ENCODE measurements at regions not wholly inside any gene's neighbourhood (a gene's known extent, or its start where the extent isn't known, plus 50 kb on each side); places are given as distances from the start of the nearest gene placed in this dataset.

- ATAC-seq (replicated peaks in 1 of 2) (peak in 1 of 2 donors; percentile 59), DNase-seq (no peak)
- no peaks in the 10 kb centered on the region for H3K36me3 Mint-ChIP-seq (ENCODE audit: insufficient read depth in 2 of 2)
- H3K9me3 Mint-ChIP-seq: peaks cover 0 to 3% of the 10 kb centered on the region in 2 donors
- peaks cover 29% of the 10 kb centered on the region for H3K27me3 Mint-ChIP-seq (ENCODE audit: low read depth)
- peaks cover 8% of the 10 kb centered on the region for H3K4me1 Mint-ChIP-seq (ENCODE audit: low read depth)
- no peak overlapping the region for H3K4me3 Mint-ChIP-seq
- H3K27ac Mint-ChIP-seq: no peak overlapping the region
Measured at GRCh38 chr7:22896917-22897316, 74.3 kb upstream of the TOMM7 start.

GRCh38 chr7:22895828-22896165, 73.1 kb upstream of the TOMM7 start:
- H3K27me3 Mint-ChIP-seq (ENCODE audit: low read depth): peaks cover 29% of the 10 kb centered on the region

GRCh38 chr7:22895140-22895827, 72.6 kb upstream of the TOMM7 start:
- H3K27me3 Mint-ChIP-seq (ENCODE audit: low read depth): peaks cover 29% of the 10 kb centered on the region
- no peaks in the 10 kb centered on the region for H3K36me3 Mint-ChIP-seq (ENCODE audit: insufficient read depth in 2 of 2)
- H3K27ac Mint-ChIP-seq: no peak overlapping the region
- H3K9me3 Mint-ChIP-seq: peaks cover 0 to 3% of the 10 kb centered on the region in 2 donors
- peaks cover 8% of the 10 kb centered on the region for H3K4me1 Mint-ChIP-seq (ENCODE audit: low read depth)
- H3K4me3 Mint-ChIP-seq: no peak overlapping the region
- no peak for ATAC-seq (replicated peaks in 1 of 2)
- DNase-seq: no peak

More at GRCh38 chr7:22895828-22896165, 73.1 kb upstream of the TOMM7 start:
- Mint-ChIP-seq H3K27ac (no peak overlapping the region), H3K4me3 (no peak overlapping the region), H3K36me3 (ENCODE audit: insufficient read depth in 2 of 2) (no peaks in the 10 kb centered on the region), H3K4me1 (ENCODE audit: low read depth) (peaks cover 8% of the 10 kb centered on the region), H3K9me3 (peaks cover 0 to 3% of the 10 kb centered on the region in 2 donors)
- DNase-seq: no peak
- no peak for ATAC-seq (replicated peaks in 1 of 2)

- DNase-seq (no peak), ATAC-seq (replicated peaks in 1 of 2) (no peak)
- H3K4me1 Mint-ChIP-seq (ENCODE audit: low read depth): peaks cover 8% of the 10 kb centered on the region
- no peaks in the 10 kb centered on the region for H3K36me3 Mint-ChIP-seq (ENCODE audit: insufficient read depth in 2 of 2)
- no peak overlapping the region for H3K27ac Mint-ChIP-seq
- peaks cover 29% of the 10 kb centered on the region for H3K27me3 Mint-ChIP-seq (ENCODE audit: low read depth)
- H3K4me3 Mint-ChIP-seq: no peak overlapping the region
- peaks cover 0 to 3% of the 10 kb centered on the region in 2 donors for H3K9me3 Mint-ChIP-seq
Measured at GRCh38 chr7:22894546-22894945, 71.9 kb upstream of the TOMM7 start.

- Mint-ChIP-seq H3K27me3 (ENCODE audit: low read depth) (peaks cover 18% of the 10 kb centered on the region), H3K9me3 (peaks cover 0 to 3% of the 10 kb centered on the region in 2 donors), H3K4me1 (ENCODE audit: low read depth) (peaks cover 8% of the 10 kb centered on the region), H3K36me3 (ENCODE audit: insufficient read depth in 2 of 2) (no peaks in the 10 kb centered on the region), H3K4me3 (no peak overlapping the region), H3K27ac (no peak overlapping the region)
- no peak for DNase-seq
- ATAC-seq (replicated peaks in 1 of 2): no peak
Measured at GRCh38 chr7:22890773-22891172, 68.1 kb upstream of the TOMM7 start.

- Mint-ChIP-seq H3K9me3 (peaks cover 2 to 7% of the 10 kb centered on the region in 2 donors), H3K36me3 (ENCODE audit: insufficient read depth in 2 of 2) (peaks cover 0 to 10% of the 10 kb centered on the region in 2 donors), H3K27ac (peak overlapping the region; percentile 99), H3K27me3 (ENCODE audit: low read depth) (no peaks in the 10 kb centered on the region), H3K4me1 (ENCODE audit: low read depth) (peaks cover 53% of the 10 kb centered on the region), H3K4me3 (peak overlapping the region; percentile 72 to 83)
- ATAC-seq (replicated peaks in 1 of 2) (peak; percentile 90 to 91), DNase-seq (peak; percentile 74 to 81)
Measured at GRCh38 chr7:22885797-22886261, 63.2 kb upstream of the TOMM7 start.

- ATAC-seq (replicated peaks in 1 of 2): peak; percentile 57 to 61
- peak in 1 of 2 donors; percentile 15 for DNase-seq
- Mint-ChIP-seq H3K4me3 (peak overlapping the region; percentile 72 to 83), H3K9me3 (peaks cover 2 to 7% of the 10 kb centered on the region in 2 donors), H3K36me3 (ENCODE audit: insufficient read depth in 2 of 2) (peaks cover 0 to 10% of the 10 kb centered on the region in 2 donors), H3K4me1 (ENCODE audit: low read depth) (peaks cover 53% of the 10 kb centered on the region), H3K27me3 (ENCODE audit: low read depth) (no peaks in the 10 kb centered on the region), H3K27ac (peak overlapping the region; percentile 99)
Measured at GRCh38 chr7:22884911-22885788, 62.5 kb upstream of the TOMM7 start.

GRCh38 chr7:22882106-22882505, 59.5 kb upstream of the TOMM7 start:
- DNase-seq (no peak), ATAC-seq (replicated peaks in 1 of 2) (no peak)
- Mint-ChIP-seq H3K4me3 (no peak overlapping the region), H3K27ac (peak overlapping the region; percentile 3), H3K9me3 (peaks cover 2 to 7% of the 10 kb centered on the region in 2 donors), H3K27me3 (ENCODE audit: low read depth) (no peaks in the 10 kb centered on the region), H3K4me1 (ENCODE audit: low read depth) (peaks cover 58% of the 10 kb centered on the region), H3K36me3 (ENCODE audit: insufficient read depth in 2 of 2) (peaks cover 0 to 13% of the 10 kb centered on the region in 2 donors)

- Mint-ChIP-seq H3K36me3 (ENCODE audit: insufficient read depth in 2 of 2) (peaks cover 0 to 13% of the 10 kb centered on the region in 2 donors), H3K27me3 (ENCODE audit: low read depth) (no peaks in the 10 kb centered on the region), H3K27ac (no peak overlapping the region), H3K9me3 (peaks cover 2 to 7% of the 10 kb centered on the region in 2 donors), H3K4me1 (ENCODE audit: low read depth) (peaks cover 41% of the 10 kb centered on the region), H3K4me3 (no peak overlapping the region)
- ATAC-seq (replicated peaks in 1 of 2) (no peak), DNase-seq (no peak)
Measured at GRCh38 chr7:22879709-22880306, 57.2 kb upstream of the TOMM7 start.

- no peak for ATAC-seq (replicated peaks in 1 of 2)
- H3K4me3 Mint-ChIP-seq: no peak overlapping the region
- no peak overlapping the region for H3K27ac Mint-ChIP-seq
- H3K4me1 Mint-ChIP-seq (ENCODE audit: low read depth): peaks cover 36% of the 10 kb centered on the region
- peaks cover 0 to 3% of the 10 kb centered on the region in 2 donors for H3K9me3 Mint-ChIP-seq
- peaks cover 0 to 9% of the 10 kb centered on the region in 2 donors for H3K36me3 Mint-ChIP-seq (ENCODE audit: insufficient read depth in 2 of 2)
- no peak for DNase-seq
- H3K27me3 Mint-ChIP-seq (ENCODE audit: low read depth): no peaks in the 10 kb centered on the region
Measured at GRCh38 chr7:22879280-22879679, 56.6 kb upstream of the TOMM7 start.

- no peak overlapping the region for H3K27ac Mint-ChIP-seq
- no peak for ATAC-seq (replicated peaks in 1 of 2)
- peaks cover 0 to 4% of the 10 kb centered on the region in 2 donors for H3K36me3 Mint-ChIP-seq (ENCODE audit: insufficient read depth in 2 of 2)
- no peak overlapping the region for H3K4me3 Mint-ChIP-seq
- peaks cover 15% of the 10 kb centered on the region for H3K4me1 Mint-ChIP-seq (ENCODE audit: low read depth)
- H3K9me3 Mint-ChIP-seq: no peaks in the 10 kb centered on the region
- DNase-seq: no peak
- H3K27me3 Mint-ChIP-seq (ENCODE audit: low read depth): no peaks in the 10 kb centered on the region
Measured at GRCh38 chr7:22876986-22877729, 54.5 kb upstream of the TOMM7 start.

GRCh38 chr7:22875470-22875869, 52.8 kb upstream of the TOMM7 start:
- H3K4me3 Mint-ChIP-seq: no peak overlapping the region
- DNase-seq (no peak), ATAC-seq (replicated peaks in 1 of 2) (no peak)
- no peak overlapping the region for H3K27ac Mint-ChIP-seq
- peaks cover 0 to 4% of the 10 kb centered on the region in 2 donors for H3K36me3 Mint-ChIP-seq (ENCODE audit: insufficient read depth in 2 of 2)
- peaks cover 0 to under 1% of the 10 kb centered on the region in 2 donors for H3K9me3 Mint-ChIP-seq
- H3K4me1 Mint-ChIP-seq (ENCODE audit: low read depth): peaks cover 5% of the 10 kb centered on the region
- no peaks in the 10 kb centered on the region for H3K27me3 Mint-ChIP-seq (ENCODE audit: low read depth)
